GM12892 (cell line): ENCODE measurements at regions not wholly inside any gene's neighbourhood (a gene's known extent, or its start where the extent isn't known, plus 50 kb on each side); places are given as distances from the start of the nearest gene placed in this dataset.
"Not testable (repeated sequence)": the region's sequence is repeated elsewhere in the genome, so short reads cannot be mapped to it uniquely, and the experiment has no call there.

Experiments
- DNase-seq: peaks from one replicate; pipeline ENCODE4 v3.0.0; 2011; ENCODE audit not compliant: insufficient read length
- FAIRE-seq: peaks from 2 replicates; lab custom pipeline; 2011; peaks lifted over from hg19 to GRCh38; lab: Jason Lieb, UNC
- POLR2A ChIP-seq: IDR thresholded peaks from 2 replicates; pipeline ENCODE4 v1.6.1; 2011; ENCODE audit warnings: low read depth, low read length, control low read depth
- POLR2AphosphoS5 ChIP-seq: IDR thresholded peaks from 2 replicates; pipeline ENCODE4 v1.6.1; 2011; ENCODE audit warnings: low read depth, low read length, control low read depth
- TAF1 ChIP-seq: IDR thresholded peaks from 2 replicates; pipeline ENCODE4 v1.6.1; 2011; ENCODE audit warnings: low read depth, mild to moderate bottlenecking, control low read depth, low read length, borderline replicate concordance

- FAIRE-seq (no peak), DNase-seq (no peak)
- no peak for TF ChIP-seq POLR2AphosphoS5
- no peak for TF ChIP-seq POLR2A
- TF ChIP-seq TAF1, result no peak
Observed at GRCh38 chr14:40265096-40265495, 832.9 kb upstream of the FBXO33 start.

DNA sequence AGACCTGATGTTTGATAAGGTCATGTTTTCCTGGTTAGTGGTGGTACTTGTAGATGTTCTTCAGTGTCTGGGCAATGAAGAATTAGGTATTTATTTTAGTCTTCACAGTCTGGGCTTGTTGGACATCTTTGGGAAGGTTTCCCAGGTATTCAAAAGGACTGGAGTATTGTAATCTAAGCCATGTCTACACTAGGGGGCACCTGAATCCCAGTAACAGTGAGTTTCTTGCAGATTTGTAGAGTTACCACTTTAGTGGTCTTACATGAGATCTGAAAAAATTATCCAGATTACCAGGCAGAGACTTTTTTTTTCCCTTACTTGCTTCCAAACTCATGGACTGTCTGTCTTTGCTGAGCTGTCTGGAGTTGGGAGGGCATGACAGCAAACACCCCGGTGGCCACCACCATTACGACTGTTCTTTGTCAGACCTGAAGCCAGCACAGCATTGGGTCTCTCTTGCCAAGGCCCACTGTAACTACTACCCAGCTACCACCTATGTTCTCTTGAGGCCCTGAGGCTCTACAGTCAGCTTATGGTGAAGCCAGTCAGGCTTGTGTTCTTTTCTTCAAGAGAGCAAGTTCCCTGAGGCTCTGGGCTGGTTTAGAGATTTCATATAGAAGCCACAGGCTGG is 820.7 kb upstream of the FBXO33 start:
- TF ChIP-seq POLR2A (no peak), POLR2AphosphoS5 (no peak), TAF1 (no peak)
- FAIRE-seq (no peak), DNase-seq (no peak)

GRCh38 chr14:40248671-40249070 is 816.4 kb upstream of the FBXO33 start:
- FAIRE-seq, result no peak
- TF ChIP-seq POLR2AphosphoS5, result no peak
- TF ChIP-seq POLR2A, result no peak
- no peak for TF ChIP-seq TAF1
- no peak for DNase-seq

GRCh38 chr14:40240245-40240859 is 808.1 kb upstream of the FBXO33 start:
- DNase-seq, result no peak
- FAIRE-seq, result no peak
- TF ChIP-seq POLR2A (no peak), POLR2AphosphoS5 (no peak), TAF1 (no peak)

DNA sequence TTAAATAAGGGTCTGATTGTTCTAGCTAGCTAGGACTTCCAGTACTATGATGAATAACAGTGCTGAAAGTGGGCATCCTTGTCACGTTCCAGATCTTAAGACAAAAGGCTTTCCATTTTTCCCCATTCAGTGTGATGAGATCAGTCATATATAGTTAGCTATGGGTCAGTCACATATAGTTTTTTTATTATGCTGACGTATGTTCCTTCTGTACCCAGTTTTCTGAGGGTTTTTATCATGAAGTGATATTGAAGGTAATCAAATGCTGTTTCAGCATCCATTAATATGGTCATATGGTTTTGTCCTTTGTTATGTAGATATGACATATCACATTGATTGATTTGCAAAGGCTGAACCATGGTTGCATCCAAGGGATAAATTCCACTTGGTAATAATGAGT is 800.1 kb upstream of the FBXO33 start:
- no peak for FAIRE-seq
- no peak for TF ChIP-seq POLR2A
- no peak for TF ChIP-seq TAF1
- TF ChIP-seq POLR2AphosphoS5, result no peak

DNA sequence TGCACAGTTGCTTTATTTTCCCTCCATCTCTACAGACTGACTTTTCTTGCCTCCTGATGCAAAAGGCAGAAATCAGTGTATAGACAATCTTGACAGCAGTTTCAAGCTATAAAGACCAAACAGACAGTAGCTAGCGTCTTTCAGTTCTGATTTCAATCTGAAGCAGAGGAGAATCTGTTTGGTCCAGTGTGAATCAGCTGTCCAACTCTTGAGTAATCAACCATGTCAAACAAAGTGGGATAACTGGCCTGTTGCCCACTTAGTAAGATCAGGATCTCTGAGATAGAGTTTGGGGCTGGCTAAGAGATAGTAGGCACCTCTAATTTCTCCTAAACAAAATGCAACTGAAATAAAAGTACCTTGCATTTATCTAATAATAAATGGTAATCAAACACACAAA is 797.4 kb upstream of the FBXO33 start:
- TF ChIP-seq POLR2AphosphoS5, result no peak
- TF ChIP-seq TAF1, result no peak
- no peak for TF ChIP-seq POLR2A
- FAIRE-seq, result no peak
- DNase-seq, result no peak

More for the DNA sequence above, 800.1 kb upstream of the FBXO33 start:
- DNase-seq, result no peak

GRCh38 chr14:40222996-40223395 is 790.8 kb upstream of the FBXO33 start:
- FAIRE-seq (no peak), DNase-seq (no peak)

GRCh38 chr14:40221428-40221827 is 789.2 kb upstream of the FBXO33 start:
- TF ChIP-seq POLR2AphosphoS5, result no peak
- no peak for TF ChIP-seq POLR2A
- no peak for TF ChIP-seq TAF1
- DNase-seq (no peak), FAIRE-seq (no peak)

More at GRCh38 chr14:40222996-40223395, 790.8 kb upstream of the FBXO33 start:
- TF ChIP-seq TAF1 (no peak), POLR2A (no peak), POLR2AphosphoS5 (no peak)

- FAIRE-seq, result no peak
- no peak for TF ChIP-seq POLR2A
- TF ChIP-seq POLR2AphosphoS5, result no peak
- DNase-seq, result no peak
Observed at GRCh38 chr14:40219032-40219431, 786.8 kb upstream of the FBXO33 start.

DNA sequence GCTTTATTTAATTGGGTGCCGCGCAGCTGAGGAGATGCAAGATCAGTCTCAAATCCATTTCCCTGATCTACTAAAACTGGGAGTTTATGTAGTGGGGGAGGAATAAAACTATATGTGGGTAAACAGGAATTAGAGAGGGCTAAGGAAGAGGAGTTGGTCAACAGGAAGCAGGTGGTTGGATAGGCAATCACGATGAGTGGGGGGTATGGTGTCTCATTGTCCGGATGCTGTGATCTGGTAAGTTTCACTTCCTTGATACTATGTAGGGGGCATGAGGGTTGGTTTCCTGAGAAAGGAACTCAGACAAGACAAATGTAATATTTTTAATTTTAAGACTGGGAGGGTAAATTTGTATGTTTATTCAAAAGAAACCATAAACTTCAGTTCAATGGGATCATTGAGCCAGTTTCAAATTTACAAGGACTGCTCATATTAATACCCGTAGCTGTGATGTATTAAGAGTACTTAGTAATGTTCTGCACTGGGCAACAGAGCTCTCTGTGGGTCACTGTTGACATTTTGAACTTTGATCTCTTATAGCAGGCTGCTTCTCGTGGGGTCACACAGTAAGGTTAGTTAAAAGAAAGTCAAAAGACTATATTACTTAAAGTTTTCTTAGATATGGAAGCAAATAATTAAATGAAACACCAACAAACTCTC is 786.2 kb upstream of the FBXO33 start:
- no peak for FAIRE-seq

DNA sequence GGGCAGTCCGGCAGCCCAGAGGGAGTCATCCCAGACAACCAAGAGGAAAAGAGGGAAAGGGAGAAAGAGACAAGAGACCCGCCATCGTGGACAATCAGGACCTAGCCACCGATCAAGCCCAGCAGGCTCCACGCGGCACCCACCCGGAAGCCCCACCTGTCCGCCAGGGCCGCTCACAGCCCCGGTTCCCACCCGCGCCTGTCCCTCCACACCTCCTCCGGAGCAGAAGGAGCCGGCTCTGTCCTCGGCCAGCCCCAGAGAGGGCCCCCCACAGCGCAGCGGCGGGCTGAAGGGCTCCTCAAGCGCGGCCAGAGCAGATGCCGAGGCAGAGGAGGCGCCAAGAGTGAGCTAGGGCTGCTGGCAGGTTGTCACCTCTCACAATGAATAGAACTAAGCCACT is 784.7 kb upstream of the FBXO33 start:
- FAIRE-seq (no peak), DNase-seq (no peak)
- TF ChIP-seq POLR2A (no peak), TAF1 (no peak), POLR2AphosphoS5 (no peak)

More for the DNA sequence above, 786.2 kb upstream of the FBXO33 start:
- TF ChIP-seq TAF1, result no peak
- TF ChIP-seq POLR2A, result no peak
- TF ChIP-seq POLR2AphosphoS5, result no peak
- DNase-seq, result no peak

GRCh38 chr14:40216408-40216807 is 784.2 kb upstream of the FBXO33 start:
- DNase-seq, FAIRE-seq: not testable (repeated sequence)
